GM18517 (cell line): ENCODE measurements at regions not wholly inside any gene's neighbourhood (a gene's known extent, or its start where the extent isn't known, plus 50 kb on each side); places are given as distances from the start of the nearest gene placed in this dataset.
"Not testable (repeated sequence)": the region's sequence is repeated elsewhere in the genome, so short reads cannot be mapped to it uniquely, and the experiment has no call there.

Experiments
- ATAC-seq: cut with Tn5 transposase; IDR thresholded peaks from one replicate; pipeline ENCODE4 v1.9.1; 2021; ENCODE audit warnings: mild to moderate bottlenecking, moderate library complexity; ENCODE audit not compliant: unreplicated experiment

DNA sequence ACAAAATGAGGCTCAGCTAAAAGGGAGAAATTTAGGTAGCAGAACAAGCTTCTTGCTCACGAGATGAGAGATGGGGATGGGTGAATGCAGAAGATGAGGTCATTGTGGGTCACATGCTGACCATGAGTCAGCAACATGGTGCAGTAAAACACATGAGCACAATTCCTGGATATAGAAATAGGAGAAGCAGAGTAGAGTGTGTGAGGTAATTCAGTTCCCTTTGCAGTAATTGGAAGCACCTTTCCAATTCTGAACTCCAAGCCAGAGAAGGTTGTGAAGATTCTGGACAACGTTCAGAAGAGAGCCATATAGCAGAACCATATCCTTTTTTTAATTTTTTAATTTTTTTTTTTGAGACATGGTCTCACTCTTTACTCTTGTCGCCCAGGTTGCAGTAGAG is 62.0 kb upstream of the LMNTD1 start:
- ATAC-seq = no peak

DNA sequence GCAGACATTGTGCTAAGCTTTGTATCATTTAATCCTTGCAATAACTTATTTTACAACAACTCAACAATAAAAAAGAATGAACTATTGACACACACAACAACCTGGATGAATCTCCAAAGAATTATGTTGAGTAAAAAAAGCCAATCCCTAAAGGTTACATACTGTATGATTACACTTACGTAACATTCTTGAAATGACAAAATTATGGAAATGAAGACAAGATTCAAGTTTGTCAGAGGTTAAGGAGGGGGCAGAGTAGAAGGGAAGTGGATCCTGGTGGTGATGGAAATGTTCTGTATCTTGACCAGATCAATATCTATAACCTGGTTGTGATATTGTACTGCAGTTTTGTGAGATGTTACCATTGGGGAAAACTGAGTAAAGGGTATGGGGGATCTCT is 63.2 kb upstream of the LMNTD1 start:
- no peak for ATAC-seq

DNA sequence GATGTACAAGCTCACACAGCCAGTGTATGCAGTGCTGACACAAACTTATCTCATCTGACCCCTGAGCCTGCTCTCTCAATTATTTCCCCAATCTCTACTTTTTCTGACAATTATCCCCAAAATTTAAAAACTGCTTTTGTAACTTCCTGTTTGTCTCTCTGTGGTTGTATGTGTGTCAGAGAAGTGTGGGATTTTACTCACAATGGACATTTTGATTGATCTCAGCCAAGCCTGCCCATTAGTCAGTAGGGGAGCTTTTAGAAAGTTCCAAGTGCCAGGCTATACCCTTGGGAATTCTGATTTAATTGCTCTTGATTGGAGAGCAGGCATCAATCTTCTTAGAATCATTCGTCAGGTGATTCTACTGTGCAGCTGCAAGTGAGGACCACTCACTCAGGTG is 64.9 kb upstream of the LMNTD1 start:
- ATAC-seq = no peak

DNA sequence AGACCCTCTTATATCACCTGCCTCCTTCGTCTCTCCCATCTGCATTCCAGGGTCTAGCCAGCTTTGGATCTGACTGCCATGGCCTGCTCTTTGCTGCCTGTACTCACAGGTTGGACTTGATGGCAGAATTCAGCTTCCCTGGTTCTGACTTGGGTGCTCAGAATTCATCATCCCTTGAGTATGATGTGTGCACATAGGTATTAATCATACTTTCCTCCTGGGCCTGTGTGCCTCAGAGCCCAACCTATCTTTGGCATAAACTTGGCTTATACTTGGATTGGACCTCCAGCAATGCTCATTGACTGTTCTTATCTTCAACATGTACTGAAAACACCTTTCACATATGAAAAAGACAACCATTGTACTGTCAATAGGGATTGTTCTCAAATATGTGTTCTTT is 70.7 kb upstream of the LMNTD1 start:
- ATAC-seq = no peak

DNA sequence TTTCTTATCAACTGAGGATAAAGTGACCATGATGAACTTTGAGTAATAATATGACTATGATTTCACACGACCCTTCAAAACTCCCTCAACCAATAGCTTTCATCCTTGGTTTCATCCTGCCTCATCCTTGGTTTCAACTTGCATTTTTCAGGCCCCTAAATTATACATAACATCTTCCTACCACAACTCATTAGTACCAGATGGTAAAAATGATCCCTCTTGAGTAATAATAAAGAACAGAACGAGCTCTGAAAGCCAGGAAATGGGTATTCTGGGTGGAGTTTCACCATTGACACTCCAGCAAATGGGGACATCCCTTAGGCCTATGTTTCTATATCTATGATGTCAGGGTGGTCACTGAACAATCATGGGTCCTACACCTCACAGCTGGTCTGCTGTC is 72.1 kb upstream of the LMNTD1 start:
- ATAC-seq = no peak

DNA sequence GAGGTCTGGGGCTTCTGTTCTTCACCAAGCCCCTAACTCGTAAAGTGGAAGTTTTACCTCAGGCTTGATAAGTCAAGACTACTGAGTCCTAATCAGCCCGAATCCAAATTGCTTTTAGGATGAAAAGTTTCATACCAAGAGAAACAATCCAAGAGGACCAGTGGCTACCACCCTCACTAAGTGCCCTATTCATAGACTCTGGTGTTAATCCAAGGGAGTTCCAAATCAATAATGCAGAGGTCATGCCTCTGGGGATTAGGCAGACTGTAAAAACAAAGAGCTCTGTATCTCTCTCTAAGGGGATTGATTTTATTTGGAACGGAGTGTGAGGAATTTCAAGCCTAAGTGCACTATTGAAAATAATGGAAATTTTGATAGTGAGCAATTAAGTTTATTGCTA is 76.3 kb upstream of the LMNTD1 start:
- ATAC-seq = no peak

DNA sequence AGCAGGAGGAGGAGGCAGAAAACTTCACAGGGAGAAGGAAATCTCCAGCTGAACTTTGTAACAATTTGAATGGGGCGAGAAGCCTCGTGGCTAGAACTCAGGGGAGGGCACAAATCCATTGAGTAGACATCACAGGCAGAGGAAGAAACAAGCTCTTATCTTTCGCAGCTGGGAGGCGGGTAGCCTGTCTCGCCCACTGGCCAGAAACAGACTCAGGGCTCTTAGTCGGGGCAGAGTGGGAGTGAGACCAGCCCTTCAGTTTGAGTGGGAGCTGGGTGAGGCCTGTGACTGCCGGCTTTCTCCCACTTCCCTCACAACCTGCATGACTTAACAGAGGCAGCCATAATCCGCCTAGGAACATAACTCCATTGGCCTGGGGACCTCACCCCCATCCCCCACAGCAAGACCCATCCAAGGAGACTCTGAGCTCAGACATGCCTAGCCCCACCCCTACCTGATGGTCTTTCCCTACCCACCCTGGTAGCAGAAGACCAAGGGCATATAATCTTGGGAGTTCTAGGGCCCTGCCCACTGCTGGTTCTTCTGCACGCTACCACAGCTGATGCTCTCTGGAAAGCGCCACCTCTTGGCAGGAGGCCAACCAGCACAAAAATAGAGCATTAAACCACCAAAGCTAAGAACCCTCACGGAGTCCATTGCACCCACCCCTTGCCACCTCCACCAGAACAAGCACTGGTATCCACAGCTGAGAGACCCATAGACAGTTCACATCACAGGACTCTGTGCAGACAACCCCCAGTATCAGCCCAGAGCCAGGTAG is 77.8 kb upstream of the LMNTD1 start:
- ATAC-seq = not testable (repeated sequence)

DNA sequence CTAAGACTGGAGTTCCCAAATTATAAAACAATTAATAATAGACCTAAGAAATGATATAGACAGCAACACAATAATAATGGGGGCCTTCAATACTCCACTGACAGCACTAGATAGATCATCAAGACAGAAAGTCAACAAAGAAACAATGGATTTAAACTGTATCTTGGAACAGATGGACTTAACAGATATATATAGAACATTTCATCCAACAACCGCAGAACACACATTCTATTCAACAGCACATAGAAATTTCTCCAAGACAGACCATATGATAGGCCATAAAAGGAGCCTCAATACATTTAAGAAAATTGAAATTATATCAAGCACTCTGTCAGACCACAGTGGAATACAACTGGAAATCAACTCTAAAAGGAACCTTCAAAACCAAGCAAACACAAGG is 80.1 kb upstream of the LMNTD1 start:
- not testable (repeated sequence) for ATAC-seq

DNA sequence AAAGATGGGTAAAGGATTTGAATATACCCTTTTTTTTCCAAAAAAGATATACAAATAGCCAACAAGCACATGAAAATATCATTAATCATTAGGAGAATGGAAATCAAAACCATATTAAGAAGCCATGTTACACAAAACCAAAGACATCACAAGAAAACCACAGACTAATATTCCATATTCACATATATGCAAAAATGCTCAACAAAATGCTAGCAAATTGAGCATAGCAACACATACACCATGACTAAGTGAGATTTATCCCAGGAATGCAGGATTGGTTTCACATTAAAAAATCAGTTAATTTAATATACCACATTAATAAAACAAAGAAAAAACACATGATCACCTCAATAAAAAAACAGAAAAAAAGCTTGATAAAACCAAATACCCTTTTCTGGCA is 84.7 kb upstream of the LMNTD1 start:
- no peak for ATAC-seq

DNA sequence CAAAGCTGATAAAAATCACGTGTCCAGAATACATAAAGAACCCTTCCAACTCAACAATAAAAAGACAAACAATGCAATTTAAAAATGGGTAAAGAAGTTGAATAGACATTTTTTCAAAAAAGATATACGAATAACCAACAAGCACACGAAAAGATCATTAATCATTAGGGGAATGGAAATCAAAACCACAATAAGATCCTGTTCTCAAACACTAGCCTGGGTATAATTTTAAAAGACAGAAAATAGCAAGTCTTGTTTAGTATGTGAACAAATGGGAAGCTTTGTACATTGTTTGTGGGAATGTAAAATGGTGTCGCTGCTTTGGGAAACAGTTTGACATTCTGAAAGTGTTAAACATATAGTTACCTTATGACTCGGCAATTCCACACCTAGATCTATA is 86.3 kb upstream of the LMNTD1 start:
- no peak for ATAC-seq

DNA sequence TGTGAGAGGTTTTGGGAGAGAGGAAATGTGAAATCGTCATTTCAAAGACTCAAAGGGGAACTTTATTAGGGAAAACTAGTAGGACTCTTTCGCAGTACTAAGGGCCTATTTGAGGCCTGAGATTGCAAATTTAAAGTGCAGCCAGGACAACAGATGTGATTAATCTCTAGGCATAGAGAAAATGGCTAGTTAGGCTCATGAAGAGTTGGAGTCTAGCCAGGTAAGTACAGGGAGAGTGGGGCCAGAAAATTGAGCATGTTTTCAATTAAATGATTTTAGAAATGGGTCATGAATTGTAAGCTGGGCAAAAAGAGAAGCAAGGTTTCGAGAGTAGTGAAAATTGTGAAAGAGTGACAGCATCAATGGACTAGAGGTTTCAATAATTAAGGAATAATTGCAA is 91.9 kb upstream of the LMNTD1 start:
- ATAC-seq = no peak

DNA sequence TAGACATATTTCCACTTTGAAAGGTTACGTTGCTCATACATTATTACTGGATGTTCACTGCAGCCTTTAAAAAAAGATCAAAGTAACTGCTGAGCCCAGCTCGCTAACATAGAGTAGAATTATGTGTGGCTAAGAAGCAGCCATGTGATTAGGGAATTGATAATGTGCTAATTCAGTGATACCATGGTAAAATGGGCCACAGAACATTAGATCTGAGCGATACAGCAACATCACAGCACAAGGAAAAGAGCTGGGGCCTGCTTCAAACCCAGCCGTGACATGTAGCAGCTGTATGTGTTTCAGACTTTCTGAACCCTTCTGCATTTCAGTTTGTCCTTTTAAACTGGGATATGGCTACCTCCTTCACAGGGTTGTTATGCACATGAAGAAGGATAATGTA is 92.3 kb upstream of the LMNTD1 start:
- no peak for ATAC-seq

DNA sequence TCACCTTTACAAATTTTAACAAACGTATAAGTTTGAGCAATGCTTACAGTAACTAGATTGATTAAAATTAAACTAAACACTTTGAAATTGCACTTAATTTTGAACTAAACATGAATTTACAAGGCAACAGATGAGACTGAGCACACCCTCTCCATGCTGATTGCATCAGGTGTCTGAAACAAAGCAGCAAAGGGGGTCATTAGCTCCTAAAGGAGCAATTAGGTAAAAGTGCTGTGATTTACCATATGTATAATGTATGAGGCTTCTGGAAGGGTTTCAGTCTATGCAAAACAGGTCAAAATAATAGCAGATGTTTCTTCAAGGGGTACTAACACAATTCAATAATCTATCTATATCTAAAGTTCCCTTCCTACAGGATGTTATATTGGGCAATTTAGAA is 98.8 kb upstream of the LMNTD1 start:
- ATAC-seq = no peak

DNA sequence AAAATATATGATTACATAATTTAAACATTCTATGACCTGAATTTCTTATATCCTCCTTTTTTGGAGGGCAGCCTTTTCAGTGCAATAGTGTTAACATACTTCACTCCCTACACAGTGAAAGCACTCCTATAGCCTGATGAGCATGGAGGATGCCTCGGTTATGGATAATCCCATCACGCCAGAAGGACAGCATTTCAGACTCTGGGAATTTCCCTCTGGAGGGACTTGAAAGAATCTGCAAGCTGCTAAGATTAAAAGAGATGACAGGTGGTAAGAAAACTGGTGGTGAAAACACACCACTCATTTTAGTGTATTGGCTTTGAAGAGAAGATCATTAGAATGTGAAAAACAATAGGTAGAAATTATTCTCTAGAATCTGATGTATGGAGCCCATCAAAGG is 99.3 kb upstream of the LMNTD1 start:
- ATAC-seq = no peak

DNA sequence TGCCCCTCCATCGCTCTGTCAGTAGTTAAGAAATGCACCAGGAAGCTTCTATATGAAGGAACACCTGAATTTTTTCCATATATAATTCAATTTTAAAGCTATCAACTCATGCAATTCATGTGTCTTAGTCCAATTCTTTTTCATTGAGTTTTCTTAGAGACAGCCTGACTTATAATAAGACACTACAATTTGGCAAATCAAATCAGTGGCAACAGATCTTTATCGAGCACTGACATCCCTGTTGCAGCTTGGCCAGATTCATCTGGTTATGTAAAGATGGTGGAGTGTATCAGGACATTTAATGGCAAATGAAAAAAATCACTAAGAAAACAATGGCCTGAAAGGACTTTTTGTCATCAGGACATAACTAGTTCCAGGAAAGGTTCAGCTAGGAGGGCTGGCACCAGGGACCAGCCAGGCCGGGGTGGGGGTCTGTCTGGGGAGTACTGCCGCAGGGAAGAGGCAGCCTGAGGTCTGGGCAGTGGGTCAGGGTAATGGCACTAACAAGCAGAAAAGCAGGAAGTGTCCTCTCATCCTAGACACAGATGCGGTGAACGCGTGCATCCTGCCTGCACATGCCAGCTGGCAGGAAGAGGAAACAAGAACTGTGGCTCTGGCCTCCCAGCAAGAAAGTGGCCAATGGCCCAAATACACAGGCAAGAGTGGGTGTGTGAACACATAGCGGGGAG is 100.5 kb upstream of the LMNTD1 start:
- no peak for ATAC-seq

DNA sequence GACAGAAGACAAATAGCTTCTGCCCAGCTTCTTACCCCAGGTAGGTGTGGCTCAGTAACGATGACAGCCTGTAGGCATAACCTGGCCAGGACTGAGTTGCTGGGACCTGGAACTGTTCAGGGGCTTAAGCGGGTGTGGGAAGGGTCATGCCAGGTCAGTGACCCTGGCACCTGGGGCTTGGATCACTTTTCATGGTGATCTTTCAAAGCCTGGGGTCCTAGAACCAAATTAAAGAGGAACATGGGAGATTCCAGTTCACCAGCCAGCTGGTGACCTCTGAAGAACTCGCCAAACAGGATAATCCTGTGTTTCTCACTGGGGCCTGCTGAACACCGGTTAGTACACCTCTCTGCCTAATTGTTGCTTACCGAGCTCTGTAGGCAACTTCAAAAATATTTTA is 102.6 kb upstream of the LMNTD1 start:
- no peak for ATAC-seq

DNA sequence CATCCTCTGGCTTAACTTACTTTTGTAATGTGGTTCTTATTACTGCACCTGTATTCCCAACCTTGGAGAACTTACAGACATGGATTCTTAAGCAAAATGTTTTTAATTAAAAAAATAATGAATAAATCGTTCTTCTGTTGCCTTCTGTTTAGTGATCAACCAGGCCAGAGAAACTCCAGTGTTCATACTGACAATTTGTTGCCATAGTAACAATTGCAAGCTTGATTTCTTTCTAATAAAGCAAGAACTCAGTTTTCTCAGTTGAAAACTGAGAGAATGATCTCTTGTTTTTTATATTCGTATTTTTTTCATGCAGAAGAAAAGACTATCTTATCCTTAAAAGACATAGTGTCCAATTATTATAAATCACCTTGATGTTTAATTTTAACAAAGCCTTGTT is 106.5 kb upstream of the LMNTD1 start:
- no peak for ATAC-seq

DNA sequence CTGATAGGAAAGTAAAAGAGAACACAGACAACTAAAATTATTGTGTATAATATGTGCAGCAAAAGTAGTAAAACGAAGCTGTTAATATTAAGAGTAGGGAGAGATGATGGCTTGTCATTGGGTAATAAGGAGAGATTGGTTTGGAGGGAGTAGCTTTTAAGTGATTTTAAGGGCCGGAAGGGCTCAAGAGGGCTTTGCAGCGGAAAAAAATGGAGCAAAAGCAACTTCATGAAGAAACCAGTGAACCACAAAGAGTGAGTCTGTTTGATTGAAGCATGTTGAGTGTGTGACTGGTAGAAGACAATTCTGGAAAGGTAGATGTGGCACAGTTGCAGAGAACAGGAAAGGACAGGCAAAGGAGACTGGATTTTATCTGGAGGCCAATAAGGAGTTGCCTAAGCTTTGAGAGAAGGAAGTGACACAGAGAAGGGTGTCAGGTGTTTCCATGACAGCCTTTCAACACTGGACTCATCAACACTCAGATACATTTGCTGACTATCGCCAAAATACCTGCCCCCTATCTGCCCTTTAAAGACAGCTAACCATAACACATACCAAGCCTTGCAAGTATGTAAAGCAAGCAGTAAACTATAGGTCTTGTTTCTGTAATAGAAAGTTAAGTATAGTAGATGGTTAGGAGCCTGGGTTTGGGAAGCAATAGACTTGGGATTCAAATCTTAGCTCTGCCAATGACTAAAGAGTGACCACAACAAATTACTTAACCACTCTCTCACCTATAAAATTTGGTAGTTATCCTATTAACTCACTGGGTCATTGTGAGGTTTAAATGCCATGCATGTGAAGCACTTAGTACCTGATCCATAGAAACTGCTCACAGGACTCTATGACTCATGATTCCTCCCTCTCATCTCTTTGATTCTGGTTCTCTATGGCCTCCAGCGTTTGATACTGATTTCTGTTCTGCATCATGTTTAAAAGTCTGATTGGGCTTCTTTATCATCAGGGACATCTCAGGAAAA is 117.3 kb upstream of the LMNTD1 start:
- ATAC-seq = no peak

DNA sequence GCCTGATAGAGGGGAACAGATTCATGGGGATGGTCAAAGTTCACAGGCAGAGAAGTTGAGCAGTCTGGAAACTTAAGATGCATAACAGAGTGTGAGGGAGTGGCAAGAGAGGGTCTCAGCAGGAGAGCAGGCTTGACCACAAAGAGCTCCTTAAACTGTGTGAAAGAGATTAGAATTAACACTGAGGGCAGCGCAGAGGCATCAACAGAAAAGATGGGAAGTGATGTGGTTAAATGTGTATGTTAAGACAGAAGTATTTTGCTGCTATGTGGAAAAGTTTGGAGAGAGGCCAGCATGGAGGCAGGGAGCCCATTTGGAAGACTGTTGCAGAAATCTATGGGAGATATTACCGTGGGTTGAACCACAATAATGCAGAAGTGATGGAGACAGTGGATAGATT is 122.7 kb upstream of the LMNTD1 start:
- ATAC-seq = no peak

DNA sequence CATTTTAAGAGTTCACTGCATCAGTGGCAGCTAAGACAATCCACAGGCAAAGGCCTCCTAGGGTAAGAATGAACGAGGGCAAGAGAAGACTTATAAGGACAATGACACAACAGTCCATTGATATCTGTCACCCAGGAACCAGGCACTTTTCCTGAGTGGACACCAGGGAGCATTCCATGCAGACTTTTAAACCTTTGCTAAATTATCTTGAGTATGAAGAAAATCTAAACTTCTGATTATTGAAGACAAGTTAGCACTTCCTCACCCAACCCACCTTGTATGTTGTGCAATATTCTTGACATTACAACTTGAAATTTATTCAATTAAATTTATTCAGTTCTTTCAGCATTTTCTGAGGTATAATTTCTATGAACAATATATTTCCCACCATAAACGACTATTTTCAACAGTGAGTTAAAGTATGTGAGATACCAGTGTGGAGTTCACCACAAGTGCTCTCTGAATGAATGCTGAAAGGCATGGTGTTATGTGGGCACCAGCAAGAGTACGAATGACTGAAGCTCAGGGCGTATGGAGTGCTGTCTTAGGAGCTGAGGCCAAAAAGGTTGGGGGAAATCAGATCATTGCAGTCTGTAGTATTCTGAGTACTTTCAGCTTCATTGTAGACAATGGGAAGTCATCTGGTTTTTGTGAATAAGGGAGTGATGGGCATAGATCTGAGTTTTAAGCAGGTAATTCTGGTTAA is 124.3 kb upstream of the LMNTD1 start:
- ATAC-seq = no peak

DNA sequence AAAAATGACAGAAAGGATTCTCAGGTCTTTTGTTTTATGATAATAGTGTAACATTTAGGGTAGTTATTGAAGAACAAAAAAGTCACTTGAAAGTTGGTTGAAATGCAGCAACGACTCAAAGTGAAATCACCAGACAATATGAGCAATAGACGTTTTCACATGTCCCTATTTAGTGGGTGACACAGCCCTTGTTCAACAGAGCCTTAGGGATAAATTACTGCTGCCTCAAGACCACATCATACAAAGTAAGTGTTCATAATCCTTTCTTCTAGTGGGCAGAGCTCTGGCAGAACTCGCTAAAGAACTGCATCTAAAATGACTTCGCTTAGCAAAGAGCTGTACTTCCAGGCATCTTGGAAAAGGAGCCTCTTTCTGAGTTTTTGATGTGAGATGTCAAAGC is 128.5 kb upstream of the LMNTD1 start:
- ATAC-seq = no peak
